GM12878 (cell line): ENCODE measurements at regions not wholly inside any gene's neighbourhood (a gene's known extent, or its start where the extent isn't known, plus 50 kb on each side); places are given as distances from the start of the nearest gene placed in this dataset.

Experiments
- ATAC-seq: fragments of 200-7000 bp; cut with Tn5 transposase; 3 replicates; pipeline ENCODE4 v1.9.1; 2020; ENCODE audit warnings: mild to moderate bottlenecking, moderate library complexity
- BruUV-seq: library from RNA; stranded (reverse); fragments of 400-500 nt; replicated peaks from 2 replicates; lab custom pipeline; 2021; lab: Mats Ljungman, UMichigan
- CTCF ChIA-PET: fragments of 300-600 bp; sonication (Branson Sonifier 250); formaldehyde crosslinking; extraction: SDS; loops from one replicate; lab custom pipeline; 2021; ENCODE audit warnings: inconsistent platforms; lab: Yijun Ruan, JAX
- POLR2A ChIA-PET: fragments of 350-600 bp; formaldehyde crosslinking; extraction: SDS; loops from one replicate; lab custom pipeline; 2021; ENCODE audit warnings: inconsistent platforms; lab: Charles Lee
- RAD21 ChIA-PET: fragments of 300-600 bp; sonication (Branson Sonifier 250); formaldehyde crosslinking; loops from one replicate; lab custom pipeline; 2023; ENCODE audit warnings: antibody characterized with exemption; ENCODE audit not compliant: unreplicated experiment; lab: Charles Lee
- SMC1A ChIA-PET: fragments of 300-600 bp; sonication (Branson Sonifier 250); formaldehyde crosslinking; loops from one replicate; lab custom pipeline; 2023; ENCODE audit not compliant: unreplicated experiment, uncharacterized antibody; lab: Charles Lee
- DNase-seq: peaks from one replicate; pipeline ENCODE4 v3.0.0-alpha.2; 2011; ENCODE audit warnings: low read depth, low spot score
- FAIRE-seq: peaks from 3 replicates; lab custom pipeline; 2011; peaks lifted over from hg19 to GRCh38; lab: Jason Lieb, UNC
- H2AFZ ChIP-seq: 2 replicates; pipeline ENCODE4 v1.6.0; 2011; ENCODE audit warnings: low read depth, low read length, control low read depth; ENCODE audit not compliant: control insufficient read depth
- H3K27ac ChIP-seq: 2 replicates; pipeline ENCODE4 v1.5.1; 2011; ENCODE audit warnings: control low read depth; ENCODE audit not compliant: control insufficient read depth, insufficient read depth
- H3K27me3 ChIP-seq, 2 experiments: replicated peaks in 1 of 2; 2 replicates each; pipeline versions ENCODE4 v1.6.0 to v1.6.1; 2011; ENCODE audit warnings: low read length in 1 of 2; ENCODE audit not compliant: control insufficient read depth in 2 of 2, insufficient read depth in 2 of 2
- H3K36me3 ChIP-seq, 2 experiments: 2 replicates each; pipeline ENCODE4 v1.5.1; 2011; ENCODE audit warnings: low read length in 1 of 2; ENCODE audit not compliant: control insufficient read depth in 2 of 2, insufficient read depth in 2 of 2
- H3K4me1 ChIP-seq: 2 replicates; pipeline ENCODE4 v1.6.1; 2011; ENCODE audit warnings: mild to moderate bottlenecking, low read length, moderate library complexity, mixed read lengths; ENCODE audit not compliant: control insufficient read depth, insufficient read depth
- H3K4me2 ChIP-seq: 2 replicates; pipeline ENCODE4 v1.6.0; 2011; ENCODE audit warnings: control low read depth; ENCODE audit not compliant: control insufficient read depth, insufficient read depth
- H3K4me3 ChIP-seq: fragments of 200-600 bp; sonication (generic); 2 replicates; pipeline ENCODE4 v1.5.1; 2016
- H3K79me2 ChIP-seq: 2 replicates; pipeline ENCODE4 v1.6.0; 2011; ENCODE audit warnings: low read length; ENCODE audit not compliant: control insufficient read depth, insufficient read depth
- H3K9ac ChIP-seq: 2 replicates; pipeline ENCODE4 v1.8.0; 2011; ENCODE audit warnings: low read length, control low read depth, mixed read lengths; ENCODE audit not compliant: control insufficient read depth, insufficient read depth
- H3K9me3 ChIP-seq: replicated peaks from 3 replicates; pipeline ENCODE4 v1.5.1; 2011; ENCODE audit warnings: mild to moderate bottlenecking, low read length; ENCODE audit not compliant: control insufficient read depth, insufficient read depth
- H4K20me1 ChIP-seq: 2 replicates; pipeline ENCODE4 v1.6.0; 2011; ENCODE audit not compliant: control insufficient read depth, insufficient read depth
- BRCA1 ChIP-seq: IDR thresholded peaks from 2 replicates; pipeline ENCODE4 v1.6.1; 2011; ENCODE audit warnings: low read depth, low read length, improper control_type of control experiment
- CREM ChIP-seq: IDR thresholded peaks from 2 replicates; pipeline ENCODE4 v1.6.1; 2014; ENCODE audit warnings: antibody characterized with exemption, low read depth
- EP300 ChIP-seq, 2 experiments: fragments of 150-350 bp in 1 of 2; IDR thresholded peaks; 2 replicates each; pipeline ENCODE4 v1.6.1; 2011 to 2012; ENCODE audit warnings: low read depth in 2 of 2, low read length in 2 of 2, borderline replicate concordance in 1 of 2, improper control_type of control experiment in 1 of 2, inconsistent platforms in 1 of 2; ENCODE audit not compliant: control insufficient read depth in 1 of 2
- HSF1 ChIP-seq: fragments of 150-350 bp; IDR thresholded peaks from 2 replicates; pipeline ENCODE4 v1.6.1; 2014; ENCODE audit warnings: mild to moderate bottlenecking, low read depth, low read length
- PAX5 ChIP-seq: IDR thresholded peaks from 2 replicates; pipeline ENCODE4 v1.6.1; 2011; ENCODE audit warnings: low read depth, low read length, borderline replicate concordance
- ZNF687 ChIP-seq: fragments of 450-650 bp; IDR thresholded peaks from 2 replicates; pipeline ENCODE4 v1.6.1; 2017; ENCODE audit warnings: mild to moderate bottlenecking, moderate library complexity
- WGBS: methylation state at CpG from one replicate; pipeline ENCODE4 v1.1.6; 2016; ENCODE audit warnings: low lambda C conversion rate; ENCODE audit not compliant: insufficient replicate concordance, insufficient coverage; ENCODE audit errors: missing lambda C conversion rate; 5-methylcytosine and 5-hydroxymethylcytosine counted together
- in situ Hi-C: fragments of 300-500 bp; cut with MboI; formaldehyde crosslinking; loops from 9 replicates; pipeline ENCODE4 v1.14.3; 2018; ENCODE audit warnings: mixed read lengths
- intact Hi-C: fragments of 100-400 bp; cut with micrococcal nuclease; formaldehyde crosslinking; loops from one replicate; pipeline ENCODE4 v1.14.2; 2022; ENCODE audit not compliant: unreplicated experiment

GRCh38 chr2:146624430-146625160 is 1220.2 kb upstream of the ACVR2A start:
- Histone ChIP-seq H3K27me3 (no peaks in the 10 kb centered on the region), H3K9me3 (no peaks in the 10 kb centered on the region), H3K4me2 (no peak overlapping the region), H3K9ac (no peak overlapping the region), H2AFZ (no peak overlapping the region), H3K79me2 (no peaks in the 10 kb centered on the region), H3K4me3 (no peak overlapping the region), H3K27ac (no peak overlapping the region), H3K4me1 (no peaks in the 10 kb centered on the region), H3K36me3 (no peaks in the 10 kb centered on the region), H4K20me1 (no peaks in the 10 kb centered on the region)
- RAD21 ChIA-PET, result no interaction called here
- TF ChIP-seq BRCA1, result no peak
- TF ChIP-seq HSF1, result no peak
- no peak for TF ChIP-seq CREM
- TF ChIP-seq EP300 (IDR thresholded peaks at IDR 0.05; ENCODE audit: borderline replicate concordance in 1 of 2, control insufficient read depth in 1 of 2, low read depth in 2 of 2, low read length in 2 of 2), result no peak
- no peak for TF ChIP-seq ZNF687
- no peak for TF ChIP-seq PAX5
- FAIRE-seq (no peak), DNase-seq (no peak), ATAC-seq (no peak)
- POLR2A ChIA-PET, result no interaction called here
- no TSS peak for BruUV-seq
- SMC1A ChIA-PET, result interaction anchor here (0.7 to 0.9 kb wide), 2 partner anchors 25 to 891 kb away, joined by 4 read pairs; no protein-coding TSS in a partner anchor
- intact Hi-C loops, result no loop called here
- WGBS, result 0% methylated on average over 3 of the region's 3 CpGs
- CTCF ChIA-PET, result no interaction called here
- in situ Hi-C loops, result no loop called here
